MM.1S (cell line): ENCODE measurements at regions not wholly inside any gene's neighbourhood (a gene's known extent, or its start where the extent isn't known, plus 50 kb on each side); places are given as distances from the start of the nearest gene placed in this dataset.

ENCODE experiments used
- CTCF ChIP-seq: fragments of 300-600 bp; sonication (generic); IDR thresholded peaks from 2 replicates; pipeline ENCODE4 v1.5.1; 2016; ENCODE audit warnings: antibody characterized with exemption, low read length, mixed read lengths
- EZH2 ChIP-seq: fragments of 300-600 bp; sonication (generic); optimal IDR thresholded peaks from 2 replicates; pipeline ENCODE3; 2017; ENCODE audit warnings: low read depth, mild to moderate bottlenecking, antibody characterized with exemption, low read length, mixed read lengths
- EZH2phosphoT487 ChIP-seq: fragments of 300-600 bp; sonication (generic); IDR thresholded peaks from 2 replicates; pipeline ENCODE4 v1.6.1; 2018; ENCODE audit warnings: antibody characterized with exemption, low read length

GRCh38 chr2:12107321-12107720 is 360.9 kb downstream of the LPIN1 start:
- TF ChIP-seq EZH2 (no peak), CTCF (no peak), EZH2phosphoT487 (no peak)
